Activated naive CD8-positive, alpha-beta T cell treated with anti-CD3 and anti-CD28 coated beads, Interleukin-2, amount 10 ng/mL, durations not matched to agents 7 days and 5 days (primary cell): ENCODE measurements at regions not wholly inside any gene's neighbourhood (a gene's known extent, or its start where the extent isn't known, plus 50 kb on each side); places are given as distances from the start of the nearest gene placed in this dataset.
"Not testable (repeated sequence)": the region's sequence is repeated elsewhere in the genome, so short reads cannot be mapped to it uniquely, and the experiment has no call there.

Source experiments
- ATAC-seq: fragments of 150-1000 bp; cut with Tn5 transposase; one replicate; pipeline ENCODE4 v1.10.0; 2021; ENCODE audit warnings: low read depth, moderate library complexity
- POLR2A ChIA-PET: fragments of 350-600 bp; sonication (Branson Sonifier 250); formaldehyde crosslinking; loops from one replicate; lab custom pipeline; 2021; ENCODE audit warnings: antibody characterized with exemption; lab: Charles Lee
- DNase-seq: peaks from one replicate; pipeline ENCODE4 v3.0.0; 2021
- H3K27ac Mint-ChIP-seq: one replicate; pipeline ENCODE4 v1.8.0; 2022; ENCODE audit warnings: mild to moderate bottlenecking, mixed read lengths
- H3K27me3 Mint-ChIP-seq: one replicate; pipeline ENCODE4 v1.8.0; 2022; ENCODE audit warnings: mild to moderate bottlenecking, moderate library complexity, mixed read lengths
- H3K36me3 Mint-ChIP-seq: one replicate; pipeline ENCODE4 v1.8.0; 2021; ENCODE audit warnings: mild to moderate bottlenecking, mixed read lengths
- H3K4me1 Mint-ChIP-seq: one replicate; pipeline ENCODE4 v1.8.0; 2021; ENCODE audit warnings: mixed read lengths
- H3K4me3 Mint-ChIP-seq: one replicate; pipeline ENCODE4 v1.8.0; 2022; ENCODE audit warnings: mild to moderate bottlenecking, moderate library complexity, mixed read lengths
- H3K9me3 Mint-ChIP-seq: one replicate; pipeline ENCODE4 v1.8.0; 2021; ENCODE audit warnings: mixed read lengths

DNA sequence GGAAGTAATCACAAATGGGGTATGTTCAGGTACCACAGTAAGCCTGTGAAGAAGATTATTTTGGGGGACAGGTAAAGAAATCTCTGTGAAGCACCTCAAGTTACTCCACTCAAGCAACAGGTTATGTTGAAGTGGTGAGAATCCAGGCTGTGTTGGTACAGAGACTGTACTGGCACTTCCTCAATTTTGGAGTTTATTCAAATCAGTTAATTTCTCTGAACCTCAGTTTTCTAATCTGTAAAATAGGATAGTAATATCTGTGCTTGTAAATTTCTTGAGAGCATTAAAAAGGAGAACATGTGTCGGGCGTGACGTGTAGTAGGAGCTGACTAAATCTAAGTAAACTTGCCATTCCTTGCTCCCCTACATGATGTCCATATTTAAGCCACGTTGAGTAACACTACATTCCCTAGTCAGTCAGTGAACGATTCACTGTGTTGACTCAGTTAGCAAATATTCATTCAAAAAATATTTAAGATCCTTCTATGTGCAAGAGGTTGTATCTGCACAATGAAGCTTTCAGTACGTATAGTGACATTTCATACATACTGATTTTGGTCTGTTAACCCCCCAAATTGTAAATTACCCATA, 504.2 kb downstream of the ZEB2 start:
- Mint-ChIP-seq H3K4me3 (no peak overlapping the region), H3K4me1 (peaks cover 3% of the 10 kb centered on the region), H3K36me3 (peaks cover 11% of the 10 kb centered on the region), H3K27me3 (no peaks in the 10 kb centered on the region), H3K27ac (no peak overlapping the region), H3K9me3 (no peaks in the 10 kb centered on the region)
- no peak for ATAC-seq
- POLR2A ChIA-PET = no interaction called here
- no peak for DNase-seq

GRCh38 chr2:144015036-144015435, 504.9 kb downstream of the ZEB2 start:
- ATAC-seq = no peak
- Mint-ChIP-seq H3K27ac (no peak overlapping the region), H3K27me3 (no peaks in the 10 kb centered on the region), H3K9me3 (no peaks in the 10 kb centered on the region), H3K36me3 (peaks cover 14% of the 10 kb centered on the region), H3K4me1 (peaks cover 3% of the 10 kb centered on the region), H3K4me3 (no peak overlapping the region)
- POLR2A ChIA-PET = no interaction called here
- DNase-seq = no peak

DNA sequence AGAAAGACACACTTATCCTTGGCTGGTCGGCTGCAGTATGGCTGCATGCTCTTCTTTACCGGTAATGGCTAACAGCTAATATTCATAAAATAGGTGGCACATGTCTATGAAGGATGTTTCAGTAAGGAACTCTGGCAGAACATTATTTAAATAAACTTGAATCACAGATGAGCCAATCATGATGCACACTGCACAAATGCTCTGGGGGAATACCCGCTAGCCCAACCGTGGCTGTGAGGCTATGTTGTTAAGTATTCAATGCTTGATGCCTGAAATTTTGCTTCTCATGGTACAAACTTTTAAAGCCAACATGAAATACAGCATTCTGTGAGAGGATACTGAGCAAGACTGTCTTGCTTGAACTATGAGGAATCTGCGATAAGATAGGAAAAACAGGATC, 505.8 kb downstream of the ZEB2 start:
- ATAC-seq = no peak
- Mint-ChIP-seq H3K36me3 (peaks cover 9% of the 10 kb centered on the region), H3K27ac (no peak overlapping the region), H3K27me3 (no peaks in the 10 kb centered on the region), H3K4me1 (peaks cover 2% of the 10 kb centered on the region), H3K4me3 (no peak overlapping the region), H3K9me3 (no peaks in the 10 kb centered on the region)
- POLR2A ChIA-PET = no interaction called here
- DNase-seq = no peak

DNA sequence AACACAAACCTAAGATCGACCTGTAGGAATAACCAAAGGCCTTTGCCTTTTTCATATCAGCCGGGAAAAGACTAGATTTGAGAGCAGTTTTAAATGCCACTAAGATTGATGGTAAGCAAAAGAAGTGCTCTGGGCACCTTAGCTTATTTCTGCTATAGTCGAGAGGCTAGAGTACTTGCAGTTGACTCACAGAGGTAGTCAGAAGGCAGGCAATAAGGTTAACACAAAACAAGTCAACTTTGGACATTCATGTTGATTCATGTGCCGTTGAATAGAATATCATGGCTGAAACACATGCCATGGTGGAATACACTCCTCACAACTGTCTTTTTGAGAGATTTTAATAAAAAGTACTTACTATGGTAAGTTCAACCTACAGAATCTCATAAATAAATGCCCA, 507.6 kb downstream of the ZEB2 start:
- H3K4me1 Mint-ChIP-seq = peaks cover 2% of the 10 kb centered on the region
- H3K27ac Mint-ChIP-seq = no peak overlapping the region
- POLR2A ChIA-PET = no interaction called here
- no peak overlapping the region for H3K4me3 Mint-ChIP-seq
- no peak for DNase-seq
- no peak for ATAC-seq
- H3K27me3 Mint-ChIP-seq = no peaks in the 10 kb centered on the region
- peaks cover 6% of the 10 kb centered on the region for H3K36me3 Mint-ChIP-seq
- no peaks in the 10 kb centered on the region for H3K9me3 Mint-ChIP-seq

GRCh38 chr2:144011553-144011952, 508.4 kb downstream of the ZEB2 start:
- peaks cover 2% of the 10 kb centered on the region for H3K4me1 Mint-ChIP-seq
- H3K4me3 Mint-ChIP-seq = no peak overlapping the region
- POLR2A ChIA-PET = no interaction called here
- no peaks in the 10 kb centered on the region for H3K27me3 Mint-ChIP-seq
- ATAC-seq (no peak), DNase-seq (no peak)
- H3K9me3 Mint-ChIP-seq = no peaks in the 10 kb centered on the region
- H3K27ac Mint-ChIP-seq = no peak overlapping the region
- H3K36me3 Mint-ChIP-seq = peaks cover 8% of the 10 kb centered on the region

- Mint-ChIP-seq H3K27me3 (no peaks in the 10 kb centered on the region), H3K4me1 (peaks cover 2% of the 10 kb centered on the region), H3K9me3 (no peaks in the 10 kb centered on the region), H3K4me3 (no peak overlapping the region), H3K36me3 (peaks cover 8% of the 10 kb centered on the region), H3K27ac (no peak overlapping the region)
- ATAC-seq = no peak
- POLR2A ChIA-PET = no interaction called here
- DNase-seq = no peak
Measured at GRCh38 chr2:144011098-144011497, 508.8 kb downstream of the ZEB2 start.

DNA sequence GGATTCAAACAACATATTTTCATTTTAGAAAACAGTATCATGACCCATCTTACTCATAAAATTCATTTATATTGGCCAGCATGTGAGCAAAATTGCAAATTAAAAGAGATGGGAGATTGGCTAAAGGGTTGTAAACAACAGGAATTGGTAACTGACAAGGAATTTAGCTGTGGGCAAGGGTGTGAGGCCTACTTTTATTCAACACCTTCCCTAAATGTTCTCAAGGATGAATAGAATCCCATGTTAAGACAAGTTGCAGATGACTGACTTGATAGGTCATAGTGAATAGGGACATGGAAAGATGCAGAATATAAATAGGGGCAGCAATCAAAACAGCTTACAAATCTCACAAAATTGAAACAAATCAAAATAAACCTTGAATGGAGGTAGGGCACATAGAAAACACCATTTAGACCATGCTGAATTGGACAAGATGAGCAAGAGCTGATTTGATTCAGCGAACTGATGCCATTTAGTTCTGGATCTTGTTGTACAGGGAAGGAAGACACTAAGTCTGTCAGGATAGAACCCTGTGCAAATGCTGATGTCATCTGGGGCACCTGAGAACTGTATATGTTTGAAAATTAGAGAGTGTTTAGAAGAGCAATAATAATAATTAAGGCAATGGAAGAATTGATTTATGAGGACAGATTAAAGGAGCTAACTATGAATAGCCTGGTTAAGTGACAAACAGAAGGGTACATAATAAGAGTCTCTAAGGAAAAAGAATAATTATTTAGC, 509.7 kb downstream of the ZEB2 start:
- Mint-ChIP-seq H3K27me3 (no peaks in the 10 kb centered on the region), H3K27ac (no peak overlapping the region), H3K36me3 (peaks cover 8% of the 10 kb centered on the region), H3K9me3 (no peaks in the 10 kb centered on the region), H3K4me3 (no peak overlapping the region), H3K4me1 (peaks cover 2% of the 10 kb centered on the region)
- DNase-seq = no peak
- POLR2A ChIA-PET = no interaction called here
- no peak for ATAC-seq

- no peak for DNase-seq
- Mint-ChIP-seq H3K4me3 (no peak overlapping the region), H3K36me3 (peaks cover 7% of the 10 kb centered on the region), H3K4me1 (no peaks in the 10 kb centered on the region), H3K27ac (no peak overlapping the region), H3K9me3 (peaks cover 2% of the 10 kb centered on the region), H3K27me3 (no peaks in the 10 kb centered on the region)
- POLR2A ChIA-PET = no interaction called here
- no peak for ATAC-seq
Measured at GRCh38 chr2:144006139-144006538, 513.8 kb downstream of the ZEB2 start.

DNA sequence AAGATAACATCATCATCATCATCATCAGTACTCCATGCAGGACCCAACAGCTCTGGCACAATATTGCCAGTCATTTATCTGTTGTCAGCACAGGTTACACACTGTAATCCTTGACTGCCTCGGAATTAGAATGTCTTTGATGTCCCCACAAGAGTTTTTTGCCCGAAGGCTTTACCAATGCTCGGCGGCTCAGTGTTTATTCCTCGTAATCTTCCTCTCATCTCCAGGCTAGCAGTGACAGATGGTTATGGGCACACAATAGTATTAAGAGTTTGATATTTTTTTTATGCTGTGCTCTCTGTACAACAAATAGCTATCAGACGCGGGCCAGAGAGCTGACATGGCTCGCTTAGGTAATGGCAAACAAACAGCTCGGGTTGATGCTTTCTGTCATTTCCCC, 515.2 kb downstream of the ZEB2 start:
- POLR2A ChIA-PET = no interaction called here
- H3K36me3 Mint-ChIP-seq = peaks cover 4% of the 10 kb centered on the region
- H3K27me3 Mint-ChIP-seq = no peaks in the 10 kb centered on the region
- H3K27ac Mint-ChIP-seq = no peak overlapping the region
- H3K4me3 Mint-ChIP-seq = no peak overlapping the region
- peaks cover 2% of the 10 kb centered on the region for H3K9me3 Mint-ChIP-seq
- DNase-seq (no peak), ATAC-seq (no peak)
- H3K4me1 Mint-ChIP-seq = no peaks in the 10 kb centered on the region

- POLR2A ChIA-PET = no interaction called here
- Mint-ChIP-seq H3K27ac (no peak overlapping the region), H3K4me3 (no peak overlapping the region), H3K4me1 (no peaks in the 10 kb centered on the region), H3K36me3 (peaks cover 7% of the 10 kb centered on the region), H3K9me3 (peaks cover 2% of the 10 kb centered on the region), H3K27me3 (no peaks in the 10 kb centered on the region)
- ATAC-seq (no peak), DNase-seq (no peak)
Measured at GRCh38 chr2:144003460-144004075, 516.4 kb downstream of the ZEB2 start.

GRCh38 chr2:143996974-143997373, 522.9 kb downstream of the ZEB2 start:
- POLR2A ChIA-PET = no interaction called here
- H3K4me3 Mint-ChIP-seq = no peak overlapping the region
- no peaks in the 10 kb centered on the region for H3K27me3 Mint-ChIP-seq
- ATAC-seq (no peak), DNase-seq (no peak)
- peaks cover 3% of the 10 kb centered on the region for H3K36me3 Mint-ChIP-seq
- H3K9me3 Mint-ChIP-seq = no peaks in the 10 kb centered on the region
- H3K4me1 Mint-ChIP-seq = no peaks in the 10 kb centered on the region
- no peak overlapping the region for H3K27ac Mint-ChIP-seq

DNA sequence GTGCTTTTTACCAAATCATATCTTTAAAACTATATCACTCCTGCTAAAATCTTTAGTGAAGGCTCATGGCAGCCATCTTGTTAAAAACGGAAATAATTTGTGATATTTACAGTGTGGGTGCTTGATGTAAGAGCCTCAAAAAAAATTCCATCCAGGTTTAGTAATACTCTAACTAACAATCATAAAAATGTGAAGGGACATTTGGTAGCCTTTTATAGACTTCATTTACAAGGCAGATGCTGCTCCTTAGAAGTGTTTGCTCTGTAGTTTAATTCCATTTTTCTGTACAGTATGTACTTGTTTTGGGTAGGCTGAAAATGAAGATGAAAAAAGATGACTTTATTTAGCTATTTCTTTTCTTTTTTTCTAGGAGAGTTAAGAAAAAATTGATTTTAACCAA, 525.0 kb downstream of the ZEB2 start:
- POLR2A ChIA-PET = no interaction called here
- no peak for DNase-seq
- Mint-ChIP-seq H3K4me3 (no peak overlapping the region), H3K4me1 (no peaks in the 10 kb centered on the region), H3K27ac (no peak overlapping the region), H3K36me3 (peaks cover 5% of the 10 kb centered on the region), H3K27me3 (no peaks in the 10 kb centered on the region), H3K9me3 (peaks cover 2% of the 10 kb centered on the region)
- ATAC-seq = no peak

DNA sequence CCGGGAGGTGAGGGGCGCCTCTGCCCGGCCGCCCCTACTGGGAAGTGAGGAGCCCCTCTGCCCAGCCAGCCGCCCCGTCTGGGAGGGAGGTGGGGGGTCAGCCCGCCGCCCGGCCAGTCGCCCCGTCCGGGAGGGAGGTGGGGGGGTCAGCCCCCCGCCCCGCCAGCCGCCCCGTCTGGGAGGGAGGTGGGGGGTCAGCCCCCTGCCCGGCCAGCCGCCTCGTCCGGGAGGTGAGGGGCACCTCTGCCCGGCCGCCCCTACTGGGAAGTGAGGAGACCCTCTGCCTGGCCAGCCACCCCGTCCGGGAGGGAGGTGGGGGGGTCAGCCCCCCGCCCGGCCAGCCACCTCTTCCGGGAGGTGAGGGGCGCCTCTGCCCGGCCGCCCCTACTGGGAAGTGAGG, 528.3 kb downstream of the ZEB2 start:
- POLR2A ChIA-PET, H3K4me1 Mint-ChIP-seq, ATAC-seq, H3K9me3 Mint-ChIP-seq, H3K27me3 Mint-ChIP-seq, H3K36me3 Mint-ChIP-seq, H3K27ac Mint-ChIP-seq, DNase-seq, H3K4me3 Mint-ChIP-seq: not testable (repeated sequence)

DNA sequence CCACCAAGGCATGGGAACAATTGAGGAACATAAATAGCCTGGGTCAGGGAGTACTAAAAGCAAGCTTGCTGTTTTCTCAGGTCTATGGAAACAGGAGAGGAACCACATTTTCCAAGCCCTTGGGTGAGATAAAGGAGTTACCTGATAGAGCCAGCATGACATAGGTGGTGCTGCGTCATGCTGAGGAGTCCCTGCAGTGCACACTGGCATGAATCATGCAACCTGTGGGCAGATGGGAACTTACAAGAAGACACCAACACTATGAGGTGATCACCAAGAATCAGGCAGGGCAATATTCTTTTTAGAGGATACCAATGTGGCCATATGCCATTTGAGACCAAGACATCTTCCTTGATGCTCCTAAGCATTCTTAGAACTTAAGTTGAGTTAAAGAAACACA, 531.8 kb downstream of the ZEB2 start:
- no peak for ATAC-seq
- no peak overlapping the region for H3K4me3 Mint-ChIP-seq

More for the DNA sequence above, 531.8 kb downstream of the ZEB2 start:
- no peak for DNase-seq
- Mint-ChIP-seq H3K4me1 (no peaks in the 10 kb centered on the region), H3K9me3 (peaks cover 6% of the 10 kb centered on the region), H3K36me3 (peaks cover 5% of the 10 kb centered on the region), H3K27me3 (peaks cover 2% of the 10 kb centered on the region), H3K27ac (no peak overlapping the region)
- POLR2A ChIA-PET = no interaction called here
